ENCODE measurements at regions not wholly inside any gene's neighbourhood (a gene's known extent, or its start where the extent isn't known, plus 50 kb on each side); places are given as distances from the start of the nearest gene placed in this dataset.
"Not testable (repeated sequence)": the region's sequence is repeated elsewhere in the genome, so short reads cannot be mapped to it uniquely, and the experiment has no call there.

DNA sequence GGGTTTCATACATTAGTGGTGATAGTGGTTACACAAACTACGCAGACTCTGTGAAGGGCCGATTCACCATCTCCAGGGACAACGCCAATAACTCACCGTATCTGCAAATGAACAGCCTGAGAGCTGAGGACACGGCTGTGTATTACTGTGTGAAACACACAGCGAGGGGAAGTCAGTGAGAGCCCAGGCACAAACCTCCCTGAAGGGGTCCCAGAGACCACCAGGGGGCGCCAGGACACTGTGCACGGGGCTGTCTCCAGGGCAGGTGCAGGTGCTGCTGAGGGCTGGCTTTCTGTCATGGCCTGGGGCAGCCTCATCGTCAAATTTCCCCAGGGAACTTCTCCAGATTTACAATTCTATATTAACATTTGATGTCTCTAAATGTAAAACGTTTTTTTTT lies 184.6 kb upstream of the TP53TG3C start:
- H3K9me3 Mint-ChIP-seq (ENCODE audit: unreplicated experiment); H3K9me3 ChIP-seq; H3K4me3 Mint-ChIP-seq (ENCODE audit: unreplicated experiment); BruUV-seq (replicated peaks); H3K4me3 ChIP-seq (ENCODE audit: low read depth, low read length); H3K27ac Mint-ChIP-seq (ENCODE audit: unreplicated experiment); H3K4me1 Mint-ChIP-seq (ENCODE audit: low read depth, unreplicated experiment); POLR2A ChIA-PET; CTCF ChIA-PET; H3K36me3 Mint-ChIP-seq (ENCODE audit: insufficient read depth, unreplicated experiment); intact Hi-C loops (cut with micrococcal nuclease; ENCODE audit: unreplicated experiment); H3K4me1 ChIP-seq; H3K27me3 ChIP-seq (replicated peaks; ENCODE audit: control insufficient read depth, insufficient read depth, low read length); H3K36me3 ChIP-seq (ENCODE audit: control insufficient read depth, insufficient read depth, low read length); H3K27me3 Mint-ChIP-seq (ENCODE audit: insufficient read depth, unreplicated experiment): not testable (repeated sequence)
- TF ChIP-seq, protein P1, sequence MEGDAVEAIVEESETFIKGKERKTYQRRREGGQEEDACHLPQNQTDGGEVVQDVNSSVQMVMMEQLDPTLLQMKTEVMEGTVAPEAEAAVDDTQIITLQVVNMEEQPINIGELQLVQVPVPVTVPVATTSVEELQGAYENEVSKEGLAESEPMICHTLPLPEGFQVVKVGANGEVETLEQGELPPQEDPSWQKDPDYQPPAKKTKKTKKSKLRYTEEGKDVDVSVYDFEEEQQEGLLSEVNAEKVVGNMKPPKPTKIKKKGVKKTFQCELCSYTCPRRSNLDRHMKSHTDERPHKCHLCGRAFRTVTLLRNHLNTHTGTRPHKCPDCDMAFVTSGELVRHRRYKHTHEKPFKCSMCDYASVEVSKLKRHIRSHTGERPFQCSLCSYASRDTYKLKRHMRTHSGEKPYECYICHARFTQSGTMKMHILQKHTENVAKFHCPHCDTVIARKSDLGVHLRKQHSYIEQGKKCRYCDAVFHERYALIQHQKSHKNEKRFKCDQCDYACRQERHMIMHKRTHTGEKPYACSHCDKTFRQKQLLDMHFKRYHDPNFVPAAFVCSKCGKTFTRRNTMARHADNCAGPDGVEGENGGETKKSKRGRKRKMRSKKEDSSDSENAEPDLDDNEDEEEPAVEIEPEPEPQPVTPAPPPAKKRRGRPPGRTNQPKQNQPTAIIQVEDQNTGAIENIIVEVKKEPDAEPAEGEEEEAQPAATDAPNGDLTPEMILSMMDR (IDR thresholded peaks at IDR 0.05; ENCODE audit: insufficient read depth in 1 of 2, low read depth in 1 of 2, low read length in 1 of 2, severe bottlenecking in 1 of 2, unreplicated experiment in 1 of 2) = peak in 1 of 2 experiments; percentile 45
- peak; percentile 50 to 64 for DNase-seq

DNA sequence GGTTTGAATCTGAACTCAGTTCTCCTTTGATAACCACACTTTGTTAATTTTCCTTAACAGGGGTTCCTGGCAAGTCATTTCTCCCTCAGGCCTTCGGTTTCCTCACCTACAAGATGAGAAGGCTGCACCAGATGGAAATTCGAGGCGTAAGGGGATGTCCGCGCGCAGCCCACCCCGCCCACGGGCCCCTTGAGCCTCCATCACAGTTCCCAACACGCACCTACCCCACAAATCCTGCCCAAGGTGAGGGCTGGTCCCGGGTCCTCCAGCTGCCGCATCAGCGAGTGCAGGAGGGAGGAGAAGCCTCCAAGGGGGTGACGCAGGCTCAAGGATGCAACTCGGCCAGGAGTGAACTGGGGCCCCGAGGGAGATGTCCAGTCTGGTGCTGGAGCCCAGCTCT lies 166.9 kb upstream of the TP53TG3C start:
- intact Hi-C loops (cut with micrococcal nuclease; ENCODE audit: unreplicated experiment); H3K4me1 ChIP-seq; POLR2A ChIA-PET; H3K36me3 Mint-ChIP-seq (ENCODE audit: insufficient read depth, unreplicated experiment); H3K9me3 Mint-ChIP-seq (ENCODE audit: unreplicated experiment); H3K36me3 ChIP-seq (ENCODE audit: control insufficient read depth, insufficient read depth, low read length); H3K4me3 ChIP-seq (ENCODE audit: low read depth, low read length); H3K4me1 Mint-ChIP-seq (ENCODE audit: low read depth, unreplicated experiment); H3K27me3 ChIP-seq (replicated peaks; ENCODE audit: control insufficient read depth, insufficient read depth, low read length); H3K4me3 Mint-ChIP-seq (ENCODE audit: unreplicated experiment); DNase-seq; H3K9me3 ChIP-seq; CTCF ChIA-PET; H3K27ac Mint-ChIP-seq (ENCODE audit: unreplicated experiment); BruUV-seq (replicated peaks); H3K27me3 Mint-ChIP-seq (ENCODE audit: insufficient read depth, unreplicated experiment): not testable (repeated sequence)

DNA sequence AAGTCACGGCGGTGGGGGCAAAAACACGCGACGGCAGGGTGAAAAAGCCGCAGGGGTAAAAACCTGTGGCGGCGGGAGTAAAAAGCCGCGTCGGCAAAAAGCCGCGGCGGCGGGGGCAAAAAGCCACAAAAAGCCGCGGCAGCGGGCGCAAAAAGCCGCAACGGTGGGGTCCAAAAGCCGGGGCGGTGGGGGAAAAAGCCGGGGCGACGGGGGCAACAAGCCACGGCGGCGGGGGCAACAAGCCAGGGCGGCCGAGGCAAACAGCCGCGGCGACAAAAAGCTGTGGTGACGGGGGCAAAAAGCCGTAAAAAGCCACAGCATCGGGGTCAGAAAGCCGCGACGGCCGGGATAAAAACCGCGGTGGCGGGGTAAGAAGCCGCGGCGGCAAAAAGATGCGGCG lies 166.1 kb upstream of the TP53TG3C start:
- DNase-seq; H3K4me3 Mint-ChIP-seq (ENCODE audit: unreplicated experiment); H3K4me1 Mint-ChIP-seq (ENCODE audit: low read depth, unreplicated experiment); H3K9me3 Mint-ChIP-seq (ENCODE audit: unreplicated experiment); H3K27me3 Mint-ChIP-seq (ENCODE audit: insufficient read depth, unreplicated experiment); H3K27ac Mint-ChIP-seq (ENCODE audit: unreplicated experiment); H3K4me1 ChIP-seq; H3K36me3 Mint-ChIP-seq (ENCODE audit: insufficient read depth, unreplicated experiment); intact Hi-C loops (cut with micrococcal nuclease; ENCODE audit: unreplicated experiment); POLR2A ChIA-PET; H3K27me3 ChIP-seq (replicated peaks; ENCODE audit: control insufficient read depth, insufficient read depth, low read length); H3K36me3 ChIP-seq (ENCODE audit: control insufficient read depth, insufficient read depth, low read length); CTCF ChIA-PET; H3K9me3 ChIP-seq; BruUV-seq (replicated peaks); H3K4me3 ChIP-seq (ENCODE audit: low read depth, low read length): not testable (repeated sequence)

DNA sequence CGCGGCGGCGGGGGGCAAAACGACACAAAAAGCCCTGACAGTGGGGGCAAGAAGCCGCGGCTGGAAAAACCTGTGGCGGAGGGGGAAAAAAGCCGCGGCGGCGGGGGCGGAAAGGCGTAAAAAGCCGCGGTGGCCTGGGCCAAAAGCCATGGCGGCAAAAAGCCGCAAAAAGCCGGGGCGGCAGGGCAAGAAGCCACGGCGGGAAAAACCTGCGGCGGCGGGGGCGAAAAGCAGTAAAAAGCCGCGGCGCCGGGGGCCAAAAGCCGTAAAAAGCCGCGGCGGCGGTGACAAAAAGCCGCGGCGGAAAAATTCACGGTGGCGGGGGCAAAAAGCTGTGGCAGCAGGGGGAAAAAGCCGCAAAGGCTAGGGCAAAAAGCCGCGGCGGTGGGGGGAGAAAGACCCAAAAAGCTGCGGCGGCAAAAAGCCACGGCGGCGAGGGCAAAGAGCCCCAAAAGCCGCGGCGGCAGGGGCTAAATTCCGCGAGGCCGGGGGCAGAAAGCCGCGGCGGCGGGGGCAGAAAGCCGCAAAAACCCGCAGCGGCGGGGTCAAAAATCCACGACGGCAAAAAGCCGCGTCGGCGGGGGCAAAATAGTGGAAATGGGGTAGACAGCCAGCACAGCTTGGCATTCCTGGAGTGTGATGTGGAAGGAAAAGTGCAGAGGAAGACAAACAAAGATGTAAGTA lies 165.2 kb upstream of the TP53TG3C start:
- H3K9me3 Mint-ChIP-seq (ENCODE audit: unreplicated experiment); H3K4me3 Mint-ChIP-seq (ENCODE audit: unreplicated experiment); H3K27me3 ChIP-seq (replicated peaks; ENCODE audit: control insufficient read depth, insufficient read depth, low read length); H3K27ac Mint-ChIP-seq (ENCODE audit: unreplicated experiment); H3K4me1 Mint-ChIP-seq (ENCODE audit: low read depth, unreplicated experiment); H3K27me3 Mint-ChIP-seq (ENCODE audit: insufficient read depth, unreplicated experiment); DNase-seq; H3K9me3 ChIP-seq; BruUV-seq (replicated peaks); CTCF ChIA-PET; H3K4me3 ChIP-seq (ENCODE audit: low read depth, low read length); POLR2A ChIA-PET; H3K4me1 ChIP-seq; H3K36me3 Mint-ChIP-seq (ENCODE audit: insufficient read depth, unreplicated experiment); H3K36me3 ChIP-seq (ENCODE audit: control insufficient read depth, insufficient read depth, low read length); intact Hi-C loops (cut with micrococcal nuclease; ENCODE audit: unreplicated experiment): not testable (repeated sequence)

DNA sequence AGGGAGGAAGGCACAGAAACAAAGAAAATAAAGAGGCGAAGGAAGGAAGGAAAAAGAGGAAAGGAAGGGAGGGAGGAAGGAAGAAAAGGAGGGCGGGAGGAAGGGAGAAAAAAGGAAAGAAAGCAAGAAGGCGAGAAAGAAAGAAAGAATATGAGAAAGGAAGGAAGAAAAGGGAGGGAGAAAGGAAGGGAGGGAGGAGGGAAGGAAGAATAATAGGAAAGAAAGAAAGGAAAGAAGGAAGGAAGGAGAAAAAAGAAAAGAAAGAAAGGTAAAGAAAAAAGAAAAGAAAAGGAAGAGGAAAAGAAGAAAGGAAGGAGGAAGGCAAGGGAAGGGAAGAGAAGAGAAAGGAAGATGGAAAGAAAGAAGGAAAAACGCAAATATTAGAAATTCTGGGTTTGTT lies 145.2 kb upstream of the TP53TG3C start:
- H3K4me1 Mint-ChIP-seq (ENCODE audit: low read depth, unreplicated experiment); POLR2A ChIA-PET; CTCF ChIA-PET; H3K36me3 ChIP-seq (ENCODE audit: control insufficient read depth, insufficient read depth, low read length); H3K4me1 ChIP-seq; DNase-seq; H3K27me3 ChIP-seq (replicated peaks; ENCODE audit: control insufficient read depth, insufficient read depth, low read length); H3K9me3 Mint-ChIP-seq (ENCODE audit: unreplicated experiment); H3K27me3 Mint-ChIP-seq (ENCODE audit: insufficient read depth, unreplicated experiment); intact Hi-C loops (cut with micrococcal nuclease; ENCODE audit: unreplicated experiment); H3K9me3 ChIP-seq; H3K36me3 Mint-ChIP-seq (ENCODE audit: insufficient read depth, unreplicated experiment); BruUV-seq (replicated peaks); H3K27ac Mint-ChIP-seq (ENCODE audit: unreplicated experiment); H3K4me3 Mint-ChIP-seq (ENCODE audit: unreplicated experiment); H3K4me3 ChIP-seq (ENCODE audit: low read depth, low read length): not testable (repeated sequence)
